ENCODE measurements at regions not wholly inside any gene's neighbourhood (a gene's known extent, or its start where the extent isn't known, plus 50 kb on each side); places are given as distances from the start of the nearest gene placed in this dataset.

DNA sequence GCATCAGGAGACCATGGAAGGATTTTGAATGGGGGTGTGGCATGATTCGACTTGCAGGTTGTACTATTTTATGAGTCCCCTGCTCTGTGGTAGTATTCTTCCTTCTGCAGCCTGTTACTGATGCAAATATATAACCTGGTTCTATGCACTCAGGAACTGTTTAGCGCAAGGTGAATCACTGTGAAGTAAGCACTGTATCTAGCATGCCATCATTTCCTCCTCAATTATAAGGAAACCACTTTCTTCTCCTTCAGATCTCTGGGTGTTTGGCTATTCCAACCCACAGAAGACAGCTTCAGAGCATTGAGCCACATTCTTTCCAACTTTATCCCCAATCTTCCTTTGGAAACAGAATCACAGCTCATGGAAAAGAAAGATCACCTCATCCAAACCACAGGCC is 176.7 kb downstream of the DIPK2A start:
- DNase-seq, result no peak

DNA sequence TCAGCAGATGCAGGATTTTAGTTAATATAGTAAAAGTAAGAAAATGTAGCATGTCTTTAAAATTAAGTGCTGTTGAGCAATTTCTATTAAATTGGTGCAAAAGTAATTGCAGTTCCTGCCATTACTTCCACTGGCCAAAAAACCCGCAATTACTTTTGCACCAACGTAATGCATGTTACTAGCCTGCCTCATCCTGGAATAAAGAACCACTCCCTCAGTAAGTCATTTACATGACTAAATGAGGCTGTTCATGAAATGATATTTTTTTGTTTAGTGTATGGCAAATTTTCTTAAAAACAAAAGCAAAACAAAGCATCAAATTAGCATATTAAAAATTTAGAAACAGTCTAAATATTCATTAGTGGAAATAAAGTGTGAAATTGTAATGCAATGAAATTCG is 180.4 kb downstream of the DIPK2A start:
- DNase-seq, result no peak

DNA sequence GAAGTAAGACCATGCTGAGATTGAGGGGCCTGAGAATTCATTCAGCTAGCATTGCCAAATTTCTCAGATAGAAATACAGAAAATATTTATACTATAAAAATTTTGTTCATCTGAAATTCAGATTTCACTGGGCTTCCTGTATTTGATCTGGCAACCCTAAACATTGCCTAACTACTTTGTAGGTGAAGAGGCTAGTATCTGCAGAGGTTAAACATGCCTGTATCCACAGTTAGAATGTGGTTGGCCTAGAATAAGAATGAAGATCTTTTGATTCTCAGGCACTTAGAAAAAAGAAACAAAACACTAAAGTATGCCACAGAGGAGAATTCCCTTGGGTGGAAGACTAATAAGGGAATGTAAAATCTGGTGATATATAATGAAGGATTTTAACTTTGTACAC is 189.0 kb downstream of the DIPK2A start:
- no peak for DNase-seq

DNA sequence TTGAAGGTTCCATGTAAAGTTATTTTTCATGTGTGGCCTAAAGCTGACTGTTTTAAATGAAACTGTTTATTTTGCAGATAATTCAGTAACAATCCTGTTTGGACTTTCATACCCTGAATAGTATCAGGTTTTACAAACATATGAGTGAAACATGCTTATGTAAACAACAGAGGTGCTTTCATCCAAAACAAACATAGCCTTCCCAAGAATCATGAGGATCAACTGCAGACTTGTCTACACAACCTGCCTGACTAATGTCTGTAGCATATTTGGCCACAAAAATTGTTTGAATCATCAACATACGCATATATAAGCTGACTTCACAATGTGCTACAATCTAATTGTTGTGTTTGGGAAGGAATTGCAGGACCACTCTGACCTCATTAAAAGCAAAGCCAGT is 190.4 kb downstream of the DIPK2A start:
- no peak for DNase-seq

DNA sequence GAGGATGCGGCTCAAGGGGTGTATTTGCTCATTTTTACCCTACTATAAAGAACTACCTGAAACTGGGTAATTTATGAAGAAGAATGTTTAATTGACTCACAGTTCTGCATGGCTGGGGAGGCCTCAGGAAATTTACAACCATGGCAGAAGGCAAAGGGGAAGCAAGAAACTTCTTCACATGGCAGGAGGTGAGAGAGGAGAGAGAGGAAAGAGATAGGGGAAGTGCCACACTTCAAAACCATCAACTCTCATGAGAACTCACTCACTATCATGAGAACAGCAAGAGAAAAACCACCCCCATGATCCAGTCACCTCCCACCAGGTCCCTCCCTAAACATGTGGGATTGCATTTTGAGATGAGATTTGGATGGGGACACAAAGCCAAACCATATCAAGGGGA is 192.7 kb downstream of the DIPK2A start:
- no peak for DNase-seq

DNA sequence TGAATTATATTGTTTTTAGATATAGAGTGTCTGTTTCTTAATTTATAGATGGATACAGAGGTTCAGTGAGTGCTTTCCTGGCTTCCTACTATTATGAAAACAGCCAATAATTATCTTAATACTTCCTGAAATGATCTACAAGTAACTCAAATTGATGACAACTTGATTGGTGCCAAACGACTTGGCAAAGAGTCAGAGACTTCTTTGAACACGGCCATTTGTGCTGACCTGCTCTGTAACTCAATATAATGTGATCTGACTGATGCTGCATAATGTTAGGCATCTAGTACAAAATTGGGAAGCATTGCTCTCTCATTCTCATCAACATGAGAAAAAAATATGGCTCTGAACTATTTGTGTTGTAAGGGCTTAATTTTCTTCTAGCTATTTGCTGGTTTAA is 193.9 kb downstream of the DIPK2A start:
- no peak for DNase-seq

DNA sequence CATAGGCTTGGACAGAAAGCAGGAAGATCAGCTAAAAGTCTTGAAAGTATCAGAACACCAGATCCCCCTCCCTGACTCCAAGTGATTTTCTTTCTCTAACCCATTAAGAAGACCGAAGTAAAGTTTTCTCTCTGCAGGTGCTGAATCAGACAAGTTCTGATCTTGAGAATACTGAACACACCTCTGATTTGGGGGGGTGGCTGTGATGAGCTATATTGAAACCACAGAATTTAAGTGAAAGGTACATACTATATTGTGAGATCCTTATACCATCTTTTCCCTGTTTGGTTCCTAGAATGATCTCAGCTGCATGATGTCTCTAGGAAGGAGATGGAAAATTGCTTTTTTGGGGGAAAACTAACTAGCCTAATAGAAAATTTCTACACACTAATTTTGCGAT is 196.0 kb downstream of the DIPK2A start:
- no peak for DNase-seq

DNA sequence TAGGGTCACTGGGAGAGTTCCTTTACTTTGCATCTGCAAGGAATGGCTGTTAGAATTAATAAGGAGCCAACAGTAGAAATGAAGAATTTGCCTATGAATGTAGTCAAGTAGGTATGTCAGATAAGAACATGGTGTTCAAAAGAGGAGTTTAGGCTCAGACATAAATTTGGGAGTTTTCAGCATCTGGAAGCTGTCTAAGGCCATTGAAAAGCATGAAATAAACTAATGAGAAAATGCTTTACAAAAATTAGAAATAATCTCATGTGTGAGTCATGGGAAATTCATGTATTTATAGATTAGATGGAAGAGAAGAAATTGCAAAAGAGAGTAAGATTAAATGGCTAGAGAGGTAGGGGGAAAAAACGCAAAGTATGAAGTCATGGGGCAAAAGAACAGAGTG is 201.9 kb downstream of the DIPK2A start:
- DNase-seq, result no peak

DNA sequence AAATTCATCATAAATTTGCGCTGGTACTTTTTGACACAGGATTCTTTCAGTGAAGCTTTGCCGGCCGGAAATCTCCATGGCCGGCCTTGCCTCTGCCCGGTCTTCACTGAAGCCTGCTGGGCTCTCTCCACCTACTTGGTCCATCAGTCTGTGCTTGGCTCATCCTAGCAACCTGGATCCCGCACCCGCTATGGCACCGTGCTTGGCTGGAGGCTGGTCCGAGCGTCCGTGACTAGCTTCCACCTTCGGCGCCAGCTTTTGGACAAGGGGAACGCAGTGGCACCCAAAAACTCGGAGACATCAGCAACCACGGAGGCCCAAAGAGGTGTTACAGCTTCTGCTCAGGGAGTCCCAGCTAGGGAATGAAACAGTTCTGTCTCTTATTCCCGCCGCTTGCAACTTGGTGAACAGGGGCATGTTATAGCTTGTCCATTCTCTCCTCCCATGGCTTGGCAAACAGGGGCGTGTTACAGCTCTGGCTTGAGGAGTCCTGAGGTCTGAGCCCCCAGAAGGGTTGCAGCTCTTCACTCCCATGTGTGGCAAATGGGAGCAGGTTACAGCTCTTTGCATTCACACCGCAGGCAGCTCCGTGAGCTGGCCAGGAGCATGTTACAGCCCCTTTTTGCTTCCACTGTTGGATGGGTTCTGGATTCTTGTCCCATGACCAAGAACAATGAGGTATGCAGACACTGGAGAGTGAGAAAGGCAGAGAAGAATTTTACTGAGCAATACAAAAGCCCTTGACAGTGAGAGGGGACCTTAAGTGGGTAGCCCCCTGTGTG is 204.2 kb downstream of the DIPK2A start:
- no peak for DNase-seq

DNA sequence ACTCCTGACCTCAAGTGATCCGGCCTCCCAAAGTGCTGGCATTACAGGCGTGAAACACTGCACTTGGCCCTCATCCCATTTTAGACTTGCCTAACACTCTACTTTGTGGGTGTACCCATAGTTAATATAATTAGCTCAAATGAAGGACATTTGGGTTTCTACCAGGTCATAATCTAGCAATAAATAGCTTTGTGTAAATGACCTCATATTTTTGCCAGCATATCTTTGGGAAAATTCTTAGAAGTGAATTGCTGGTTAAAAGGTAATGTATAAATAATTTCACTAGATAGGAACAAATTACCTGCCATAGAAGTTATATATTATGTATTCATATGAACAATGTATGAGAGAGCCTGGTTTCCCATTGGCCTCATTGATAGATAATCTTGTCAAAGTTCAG is 206.0 kb downstream of the DIPK2A start:
- no peak for DNase-seq

DNA sequence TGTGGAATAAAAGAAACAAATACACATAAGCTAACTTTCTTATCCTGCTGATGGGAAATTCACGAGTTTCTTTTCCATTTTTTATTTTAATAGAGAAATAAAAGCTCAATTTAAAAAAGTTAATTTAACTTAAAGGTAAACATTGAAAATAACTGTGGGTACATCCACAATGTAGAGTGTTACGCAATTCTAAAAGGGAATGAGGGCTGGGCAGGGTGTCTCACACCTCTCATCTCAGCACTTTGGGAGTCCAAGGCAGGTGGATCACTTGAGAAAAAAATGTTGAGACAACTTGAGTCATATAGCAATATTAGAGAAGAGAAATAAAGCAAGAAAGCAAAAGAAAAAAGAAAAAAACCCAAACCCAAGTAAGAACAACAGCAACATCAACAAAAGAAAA is 207.0 kb downstream of the DIPK2A start:
- no peak for DNase-seq

DNA sequence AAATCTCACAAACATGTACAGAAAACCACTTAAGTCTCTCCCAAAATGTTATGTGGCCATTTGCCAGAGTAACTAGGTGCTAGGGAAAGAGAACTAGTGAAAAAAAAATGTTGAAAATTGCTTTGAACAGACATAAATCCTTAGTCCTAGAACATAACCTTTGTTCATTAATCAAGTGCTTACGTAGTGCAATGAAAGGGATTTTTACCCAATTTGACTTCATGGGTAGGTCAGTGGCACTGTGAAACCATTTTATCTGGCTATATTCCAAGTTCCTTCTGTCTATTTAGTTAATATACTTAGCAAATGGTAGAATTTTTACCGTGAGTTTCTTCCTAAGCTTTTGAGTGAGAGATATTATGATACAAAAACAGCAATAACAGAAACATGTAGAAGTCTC is 209.4 kb downstream of the DIPK2A start:
- no peak for DNase-seq

DNA sequence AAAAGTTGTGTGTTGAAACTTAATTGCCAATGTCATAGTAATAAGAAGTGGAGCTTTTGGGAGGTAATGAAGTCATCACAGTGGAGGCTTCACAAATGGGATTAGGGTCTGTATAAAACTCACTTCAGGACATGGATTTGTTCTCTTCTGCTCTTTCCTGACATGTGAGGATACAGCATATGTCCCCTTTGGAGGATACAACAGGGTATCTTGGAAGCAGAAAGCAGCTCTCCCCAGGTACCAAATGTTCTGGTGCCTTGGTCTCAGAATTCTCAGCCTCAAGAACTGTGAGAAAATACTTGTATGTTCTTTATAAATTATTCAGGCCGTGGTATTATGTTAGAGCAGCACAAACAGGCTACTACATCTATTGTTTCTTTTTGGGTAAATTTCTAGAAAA is 210.9 kb downstream of the DIPK2A start:
- DNase-seq, result no peak

DNA sequence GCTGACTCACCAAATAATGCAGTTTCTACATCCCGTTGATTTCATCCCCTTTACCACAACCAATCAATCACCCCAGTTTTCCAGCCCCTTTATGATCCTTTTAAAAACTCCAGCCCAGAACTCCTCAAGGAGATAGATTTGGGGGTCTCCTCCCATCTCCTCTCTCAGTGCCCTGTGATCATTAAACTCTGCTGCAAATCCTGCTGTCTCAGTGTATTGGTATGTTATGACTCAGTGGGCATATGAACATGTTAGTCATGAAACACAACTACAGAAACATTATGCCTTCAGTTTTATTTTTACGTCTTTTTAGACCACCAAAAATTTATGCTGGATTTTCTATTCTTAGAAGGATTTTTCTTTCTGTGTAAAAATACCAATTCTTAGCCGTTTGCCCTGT is 213.7 kb downstream of the DIPK2A start:
- DNase-seq, result no peak

DNA sequence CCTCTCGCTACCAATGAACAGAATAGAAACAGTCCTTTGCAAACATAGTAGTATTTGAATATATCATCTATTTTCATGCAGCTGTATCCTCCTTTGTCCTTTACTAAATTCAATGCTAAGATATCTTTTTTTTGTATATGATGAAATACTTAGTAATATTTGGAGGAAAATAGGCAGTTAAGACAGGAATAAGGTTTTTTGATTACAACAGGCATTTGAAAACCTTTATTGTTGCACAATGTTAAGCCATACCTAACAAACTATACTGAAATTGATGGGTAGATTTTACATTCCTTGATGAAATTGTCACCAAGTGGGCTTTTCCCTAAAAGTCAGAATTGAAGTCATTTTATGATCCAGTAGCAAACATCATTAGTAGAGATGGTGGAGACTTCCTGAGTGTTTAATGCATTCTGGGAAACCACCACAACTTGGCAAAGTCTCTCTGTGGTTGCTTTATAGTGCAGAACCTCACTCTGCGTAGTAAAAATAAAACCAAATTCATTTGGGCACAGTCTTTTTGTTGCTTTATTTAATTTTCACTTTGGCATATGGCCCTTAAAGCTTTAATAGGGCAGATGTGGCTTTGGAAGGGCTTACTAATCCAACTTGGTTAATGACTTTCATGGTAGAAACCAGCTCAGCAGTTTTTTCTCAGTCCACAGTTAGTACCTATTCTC is 216.0 kb downstream of the DIPK2A start:
- DNase-seq, result no peak

DNA sequence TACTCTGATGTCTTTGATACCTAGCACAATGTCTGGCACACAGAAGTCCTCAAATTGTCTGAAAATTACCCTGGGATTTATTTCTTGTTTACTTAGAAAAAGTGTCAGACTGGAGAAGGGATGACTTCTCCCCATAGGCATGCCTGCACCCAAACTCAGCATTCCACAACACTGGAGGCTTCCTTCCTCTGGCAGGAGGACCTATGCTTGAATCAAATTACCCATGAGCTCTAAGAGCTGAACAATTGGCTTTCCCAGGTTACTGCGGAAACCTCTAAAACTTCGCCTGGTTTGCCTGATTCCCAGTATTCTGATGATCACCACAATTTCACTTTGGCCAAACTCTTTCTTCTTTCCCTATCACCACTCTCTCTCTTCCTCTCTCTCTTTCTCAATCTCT is 217.4 kb downstream of the DIPK2A start:
- no peak for DNase-seq

DNA sequence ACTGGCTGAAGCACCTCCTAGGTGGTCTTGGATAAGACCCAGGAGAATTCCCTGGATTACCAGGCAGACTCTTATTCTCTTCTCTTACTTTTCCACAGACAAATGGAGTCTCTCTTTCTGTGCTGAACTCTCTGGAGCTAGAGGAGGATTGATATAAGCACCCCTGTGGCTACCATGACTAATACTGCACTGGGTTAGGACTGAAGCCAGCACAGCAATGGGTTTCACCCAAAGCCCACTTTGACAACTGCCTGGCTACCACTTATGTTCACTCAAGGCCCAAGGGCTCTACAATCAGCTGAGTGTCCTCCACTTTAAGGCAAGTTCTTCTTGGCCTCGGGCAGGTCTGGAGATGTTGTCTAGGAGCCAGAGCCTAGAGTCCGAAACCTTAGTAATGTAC is 225.5 kb downstream of the DIPK2A start:
- no peak for DNase-seq

DNA sequence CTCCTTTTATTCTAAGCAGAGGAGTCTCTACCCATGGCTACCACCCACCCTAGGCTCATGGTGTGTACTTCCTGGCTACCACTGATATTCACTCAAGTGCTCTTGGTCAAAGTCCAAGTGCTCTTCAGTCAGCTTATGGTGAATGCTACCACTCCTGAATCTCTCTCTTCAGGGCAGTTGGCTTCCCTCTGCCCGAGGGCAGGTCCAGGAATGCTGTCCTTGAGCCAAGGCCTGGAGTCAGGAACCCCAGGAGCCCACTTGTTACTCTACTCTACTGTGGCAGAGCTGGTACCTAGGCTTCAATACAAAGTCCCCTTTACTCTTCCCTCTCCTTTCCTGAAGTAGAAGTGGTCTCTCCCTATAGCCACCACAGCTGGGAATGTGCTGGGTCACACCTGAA is 226.0 kb downstream of the DIPK2A start:
- DNase-seq, result no peak

DNA sequence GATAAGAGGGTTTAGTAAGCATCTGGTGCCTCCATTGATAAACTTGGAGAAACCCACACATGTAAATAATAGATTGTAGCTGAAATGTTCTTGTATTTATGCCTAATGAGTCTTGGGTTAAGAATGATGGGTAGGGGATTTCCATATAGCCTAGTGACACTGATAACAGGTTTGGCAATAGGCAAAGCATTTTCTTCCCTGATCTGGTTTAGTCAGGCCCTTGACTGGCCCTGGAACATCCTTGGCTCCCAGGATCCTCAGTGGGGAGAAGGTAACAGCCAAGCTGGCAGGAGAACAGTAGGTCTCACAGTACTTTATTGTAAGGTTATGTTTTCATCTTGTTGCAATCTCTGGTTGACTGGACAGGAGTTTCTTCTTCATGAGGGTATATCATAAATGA is 228.4 kb downstream of the DIPK2A start:
- no peak for DNase-seq

DNA sequence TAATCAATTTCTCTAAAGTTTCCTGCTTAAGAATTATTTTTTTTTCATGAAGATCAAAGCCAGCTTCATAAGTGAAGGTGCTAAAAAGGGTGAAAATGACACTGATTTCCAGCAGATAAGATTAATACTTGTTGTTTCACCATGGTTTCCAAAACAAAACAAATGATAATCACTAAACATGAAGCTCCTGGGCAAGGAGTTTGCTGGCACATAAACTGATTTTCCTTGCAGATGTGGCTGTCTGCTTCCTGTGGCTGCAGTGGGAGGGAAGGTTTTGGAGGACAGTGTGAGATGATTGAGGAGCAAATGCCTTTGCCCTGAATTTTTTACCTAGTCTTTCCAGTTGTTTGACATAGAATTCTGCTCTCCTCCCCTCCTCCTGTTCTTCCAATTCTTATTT is 228.8 kb downstream of the DIPK2A start:
- no peak for DNase-seq

DNA sequence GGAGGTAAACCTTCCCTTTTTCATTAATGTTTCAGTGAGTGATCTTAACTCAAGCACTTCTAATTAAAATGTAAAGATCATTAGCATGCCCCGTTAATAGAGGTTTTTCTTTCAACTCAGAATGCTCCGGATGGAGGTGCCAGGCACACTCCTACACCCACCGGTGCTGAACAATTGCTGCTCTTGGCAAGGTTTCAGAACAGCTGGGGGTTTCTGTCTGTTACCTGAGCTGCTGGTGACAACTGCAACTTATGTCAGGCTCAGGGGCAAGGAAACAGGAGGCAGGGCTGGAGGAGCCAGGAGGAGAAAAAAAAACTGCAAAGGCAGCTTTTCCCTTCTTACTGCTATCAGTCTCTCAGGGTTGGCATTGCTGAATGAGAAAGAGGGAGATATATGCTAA is 250.1 kb downstream of the DIPK2A start:
- no peak for DNase-seq

DNA sequence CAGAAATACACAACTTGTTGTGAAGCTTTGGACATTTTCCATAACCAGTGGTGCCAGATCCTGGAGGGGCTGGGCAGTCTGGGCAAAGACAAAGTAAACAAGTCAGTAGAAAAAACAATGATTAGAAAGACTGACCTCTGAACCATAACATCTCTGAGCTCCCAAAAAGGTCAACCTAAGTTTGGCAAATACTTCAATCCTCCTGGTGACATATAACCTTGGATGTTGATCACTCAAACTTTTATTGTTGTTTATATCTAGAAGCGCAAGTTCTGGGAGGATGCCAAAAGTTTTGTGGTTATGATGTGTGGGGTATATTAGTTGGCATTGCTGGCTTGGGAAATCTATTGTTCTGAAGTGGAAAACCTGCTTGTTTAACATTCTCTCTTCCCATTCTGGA is 257.7 kb downstream of the DIPK2A start:
- no peak for DNase-seq

DNA sequence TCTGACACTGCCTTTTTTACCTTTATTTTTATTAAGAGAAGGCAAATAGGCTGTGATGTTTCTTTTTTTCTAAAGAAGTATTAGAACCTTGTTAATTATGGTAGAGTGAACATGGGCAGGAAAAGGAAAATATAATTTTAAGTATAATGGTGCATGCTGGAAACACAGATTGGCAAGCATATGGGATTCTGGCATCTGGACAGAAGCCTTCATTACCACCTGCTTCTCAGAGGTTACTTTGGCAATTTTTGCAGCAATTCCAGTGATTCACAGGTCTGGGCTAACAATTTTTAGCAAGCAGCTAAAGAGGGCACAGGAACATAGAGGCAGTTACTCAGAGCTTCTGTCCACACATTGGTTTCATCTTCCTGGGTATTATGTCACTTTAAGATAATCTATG is 258.3 kb downstream of the DIPK2A start:
- DNase-seq, result no peak

DNA sequence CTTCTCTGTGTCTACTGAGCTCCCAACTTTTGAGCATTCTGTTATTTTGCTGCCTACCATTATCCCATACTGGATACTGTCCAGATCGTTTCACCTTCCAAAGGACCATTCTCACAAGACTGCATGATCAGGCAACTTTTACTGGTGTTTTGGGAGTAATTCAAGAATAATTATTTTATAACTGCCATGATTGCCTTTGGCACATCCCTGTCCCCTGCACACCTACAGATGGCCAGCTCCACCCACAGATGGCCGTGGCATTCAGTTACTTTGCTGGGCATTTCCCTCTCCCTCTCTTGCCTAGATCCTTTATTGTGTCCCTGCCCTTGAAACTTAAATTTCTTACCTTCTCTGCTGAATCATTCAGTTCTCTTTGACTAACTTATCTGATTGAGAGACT is 263.9 kb downstream of the DIPK2A start:
- no peak for DNase-seq

DNA sequence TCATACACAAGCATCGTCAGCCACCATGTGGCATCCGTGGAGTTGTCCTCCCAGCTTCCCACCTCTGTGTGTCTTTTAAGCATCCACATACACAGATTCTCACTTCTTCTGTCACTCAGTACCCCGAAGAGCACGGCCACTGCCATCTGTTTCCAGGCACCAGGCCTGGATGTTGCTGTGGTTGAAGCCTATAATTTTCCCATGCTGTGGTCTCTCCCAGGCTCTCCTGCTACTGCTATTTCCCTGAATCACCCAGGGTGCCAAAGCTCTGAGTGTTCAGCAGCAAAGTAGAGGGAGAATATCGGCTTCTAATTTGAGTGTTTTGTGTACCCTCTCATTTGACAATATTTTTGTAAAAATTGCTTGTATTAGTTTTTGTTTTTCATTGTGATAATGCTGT is 265.7 kb downstream of the DIPK2A start:
- DNase-seq, result no peak

All from activated CD4-positive, alpha-beta T cell treated with anti-CD3 and anti-CD28 coated beads, Interleukin-10, Interleukin-2, amounts not matched to agents 100 ng/mL and 50 ng/mL, durations not matched to agents 16 hours and 8 hours (primary cell).